ENCODE measurements at regions not wholly inside any gene's neighbourhood (a gene's known extent, or its start where the extent isn't known, plus 50 kb on each side); places are given as distances from the start of the nearest gene placed in this dataset.

GRCh38 chr7:67863911-67864310 lies 867.3 kb downstream of the TYW1 start:
- H4K8ac ChIP-seq (ENCODE audit: low read length) = no peak overlapping the region
- H3K18ac ChIP-seq (ENCODE audit: low read depth in 1 of 2, low read length in 2 of 2) = no peak overlapping the region
- 77% methylated on average over 6 of the region's 6 CpGs for WGBS

GRCh38 chr7:67866054-67866453 lies 869.4 kb downstream of the TYW1 start:
- Histone ChIP-seq H3K18ac (ENCODE audit: low read depth in 1 of 2, low read length in 2 of 2) (no peak overlapping the region), H3K4me2 (ENCODE audit: low read length, poor library complexity, severe bottlenecking) (no peak overlapping the region), H4K91ac (ENCODE audit: low read length) (no peak overlapping the region), H3K14ac (ENCODE audit: low read length in 2 of 2) (no peak overlapping the region), H3K27ac (ENCODE audit: low read length, poor library complexity, severe bottlenecking) (no peak overlapping the region), H2AK5ac (ENCODE audit: low read length, severe bottlenecking) (no peak overlapping the region), H3K36me3 (ENCODE audit: control insufficient read depth in 1 of 2, insufficient read depth in 2 of 2, low read depth in 1 of 2, low read length in 2 of 2) (no peaks in the 10 kb centered on the region), H4K8ac (ENCODE audit: low read length) (no peak overlapping the region), H3K4me3 (ENCODE audit: insufficient read depth in 1 of 2, low read depth in 1 of 2, low read length in 2 of 2) (no peak overlapping the region), H3K23ac (ENCODE audit: low read length in 2 of 2) (no peak overlapping the region), H3K4ac (ENCODE audit: low read depth in 1 of 2, low read length in 2 of 2) (no peak overlapping the region), H3K27me3 (ENCODE audit: control insufficient read depth in 1 of 2, insufficient read depth in 1 of 2, low read length in 2 of 2) (no peaks in the 10 kb centered on the region), H3K9ac (ENCODE audit: low read length) (no peak overlapping the region), H2AFZ (ENCODE audit: low read depth, low read length) (no peak overlapping the region), H3K4me1 (ENCODE audit: control insufficient read depth, insufficient read depth, low read depth, low read length) (no peaks in the 10 kb centered on the region), H2BK12ac (ENCODE audit: low read length in 2 of 2) (no peak overlapping the region), H3K9me3 (ENCODE audit: control insufficient read depth, low read length) (peaks cover 7% of the 10 kb centered on the region), H2BK15ac (ENCODE audit: low read depth, poor library complexity, severe bottlenecking) (no peak overlapping the region), H2BK5ac (ENCODE audit: low read depth, low read length, poor library complexity, severe bottlenecking) (no peak overlapping the region), H2BK120ac (ENCODE audit: low read depth, low read length) (no peak overlapping the region), H3K79me1 (replicated peaks; ENCODE audit: low read length, poor library complexity, severe bottlenecking) (no peaks in the 10 kb centered on the region)
- no peak for DNase-seq

More at GRCh38 chr7:67863911-67864310, 867.3 kb downstream of the TYW1 start:
- Histone ChIP-seq H2AFZ (ENCODE audit: low read depth, low read length) (no peak overlapping the region), H4K91ac (ENCODE audit: low read length) (no peak overlapping the region), H2BK5ac (ENCODE audit: low read depth, low read length, poor library complexity, severe bottlenecking) (no peak overlapping the region), H2BK120ac (ENCODE audit: low read depth, low read length) (no peak overlapping the region), H3K14ac (ENCODE audit: low read length in 2 of 2) (no peak overlapping the region), H3K4me2 (ENCODE audit: low read length, poor library complexity, severe bottlenecking) (no peak overlapping the region), H3K4me1 (ENCODE audit: control insufficient read depth, insufficient read depth, low read depth, low read length) (no peaks in the 10 kb centered on the region), H3K27me3 (ENCODE audit: control insufficient read depth in 1 of 2, insufficient read depth in 1 of 2, low read length in 2 of 2) (no peaks in the 10 kb centered on the region), H3K79me1 (replicated peaks; ENCODE audit: low read length, poor library complexity, severe bottlenecking) (no peaks in the 10 kb centered on the region), H3K4ac (ENCODE audit: low read depth in 1 of 2, low read length in 2 of 2) (no peak overlapping the region), H3K27ac (ENCODE audit: low read length, poor library complexity, severe bottlenecking) (no peak overlapping the region), H2BK12ac (ENCODE audit: low read length in 2 of 2) (no peak overlapping the region), H2AK5ac (ENCODE audit: low read length, severe bottlenecking) (no peak overlapping the region), H2BK15ac (ENCODE audit: low read depth, poor library complexity, severe bottlenecking) (no peak overlapping the region), H3K9me3 (ENCODE audit: control insufficient read depth, low read length) (peaks cover 7% of the 10 kb centered on the region), H3K23ac (ENCODE audit: low read length in 2 of 2) (no peak overlapping the region), H3K9ac (ENCODE audit: low read length) (no peak overlapping the region), H3K36me3 (ENCODE audit: control insufficient read depth in 1 of 2, insufficient read depth in 2 of 2, low read depth in 1 of 2, low read length in 2 of 2) (no peaks in the 10 kb centered on the region), H3K4me3 (ENCODE audit: insufficient read depth in 1 of 2, low read depth in 1 of 2, low read length in 2 of 2) (no peak overlapping the region)
- no peak for DNase-seq

GRCh38 chr7:67866812-67867211 lies 870.2 kb downstream of the TYW1 start:
- Histone ChIP-seq H3K79me1 (replicated peaks; ENCODE audit: low read length, poor library complexity, severe bottlenecking) (no peaks in the 10 kb centered on the region), H3K36me3 (ENCODE audit: control insufficient read depth in 1 of 2, insufficient read depth in 2 of 2, low read depth in 1 of 2, low read length in 2 of 2) (no peaks in the 10 kb centered on the region), H3K14ac (ENCODE audit: low read length in 2 of 2) (no peak overlapping the region), H3K4me2 (ENCODE audit: low read length, poor library complexity, severe bottlenecking) (no peak overlapping the region), H3K27me3 (ENCODE audit: control insufficient read depth in 1 of 2, insufficient read depth in 1 of 2, low read length in 2 of 2) (no peaks in the 10 kb centered on the region), H3K4me3 (ENCODE audit: insufficient read depth in 1 of 2, low read depth in 1 of 2, low read length in 2 of 2) (no peak overlapping the region), H4K8ac (ENCODE audit: low read length) (no peak overlapping the region), H3K4me1 (ENCODE audit: control insufficient read depth, insufficient read depth, low read depth, low read length) (no peaks in the 10 kb centered on the region), H3K4ac (ENCODE audit: low read depth in 1 of 2, low read length in 2 of 2) (no peak overlapping the region), H2AFZ (ENCODE audit: low read depth, low read length) (no peak overlapping the region), H3K9me3 (ENCODE audit: control insufficient read depth, low read length) (peaks cover 2% of the 10 kb centered on the region), H3K18ac (ENCODE audit: low read depth in 1 of 2, low read length in 2 of 2) (no peak overlapping the region), H3K23ac (ENCODE audit: low read length in 2 of 2) (no peak overlapping the region), H2BK12ac (ENCODE audit: low read length in 2 of 2) (no peak overlapping the region), H3K9ac (ENCODE audit: low read length) (no peak overlapping the region), H3K27ac (ENCODE audit: low read length, poor library complexity, severe bottlenecking) (no peak overlapping the region), H2BK15ac (ENCODE audit: low read depth, poor library complexity, severe bottlenecking) (no peak overlapping the region), H4K91ac (ENCODE audit: low read length) (no peak overlapping the region), H2BK120ac (ENCODE audit: low read depth, low read length) (no peak overlapping the region), H2BK5ac (ENCODE audit: low read depth, low read length, poor library complexity, severe bottlenecking) (no peak overlapping the region), H2AK5ac (ENCODE audit: low read length, severe bottlenecking) (no peak overlapping the region)
- no peak for DNase-seq
- WGBS = 70% methylated on average over 3 of the region's 3 CpGs

GRCh38 chr7:67870396-67870795 lies 873.8 kb downstream of the TYW1 start:
- H2BK12ac ChIP-seq (ENCODE audit: low read length in 2 of 2) = no peak overlapping the region
- no peak overlapping the region for H4K8ac ChIP-seq (ENCODE audit: low read length)
- H3K4me3 ChIP-seq (ENCODE audit: insufficient read depth in 1 of 2, low read depth in 1 of 2, low read length in 2 of 2) = no peak overlapping the region
- no peaks in the 10 kb centered on the region for H3K9me3 ChIP-seq (ENCODE audit: control insufficient read depth, low read length)
- H3K18ac ChIP-seq (ENCODE audit: low read depth in 1 of 2, low read length in 2 of 2) = no peak overlapping the region
- no peaks in the 10 kb centered on the region for H3K79me1 ChIP-seq (replicated peaks; ENCODE audit: low read length, poor library complexity, severe bottlenecking)
- H3K27ac ChIP-seq (ENCODE audit: low read length, poor library complexity, severe bottlenecking) = no peak overlapping the region
- no peaks in the 10 kb centered on the region for H3K4me1 ChIP-seq (ENCODE audit: control insufficient read depth, insufficient read depth, low read depth, low read length)
- H3K36me3 ChIP-seq (ENCODE audit: control insufficient read depth in 1 of 2, insufficient read depth in 2 of 2, low read depth in 1 of 2, low read length in 2 of 2) = no peaks in the 10 kb centered on the region
- H2AK5ac ChIP-seq (ENCODE audit: low read length, severe bottlenecking) = no peak overlapping the region
- no peak overlapping the region for H2BK5ac ChIP-seq (ENCODE audit: low read depth, low read length, poor library complexity, severe bottlenecking)
- H3K4ac ChIP-seq (ENCODE audit: low read depth in 1 of 2, low read length in 2 of 2) = no peak overlapping the region
- 83% methylated on average over 2 of the region's 2 CpGs for WGBS
- H2AFZ ChIP-seq (ENCODE audit: low read depth, low read length) = no peak overlapping the region
- no peak overlapping the region for H4K91ac ChIP-seq (ENCODE audit: low read length)
- H2BK120ac ChIP-seq (ENCODE audit: low read depth, low read length) = no peak overlapping the region
- no peak overlapping the region for H2BK15ac ChIP-seq (ENCODE audit: low read depth, poor library complexity, severe bottlenecking)
- DNase-seq = no peak
- no peak overlapping the region for H3K14ac ChIP-seq (ENCODE audit: low read length in 2 of 2)
- no peak overlapping the region for H3K9ac ChIP-seq (ENCODE audit: low read length)
- no peak overlapping the region for H3K4me2 ChIP-seq (ENCODE audit: low read length, poor library complexity, severe bottlenecking)
- no peak overlapping the region for H3K23ac ChIP-seq (ENCODE audit: low read length in 2 of 2)
- H3K27me3 ChIP-seq (ENCODE audit: control insufficient read depth in 1 of 2, insufficient read depth in 1 of 2, low read length in 2 of 2) = no peaks in the 10 kb centered on the region
